ENCODE measurements at regions not wholly inside any gene's neighbourhood (a gene's known extent, or its start where the extent isn't known, plus 50 kb on each side); places are given as distances from the start of the nearest gene placed in this dataset.

DNA sequence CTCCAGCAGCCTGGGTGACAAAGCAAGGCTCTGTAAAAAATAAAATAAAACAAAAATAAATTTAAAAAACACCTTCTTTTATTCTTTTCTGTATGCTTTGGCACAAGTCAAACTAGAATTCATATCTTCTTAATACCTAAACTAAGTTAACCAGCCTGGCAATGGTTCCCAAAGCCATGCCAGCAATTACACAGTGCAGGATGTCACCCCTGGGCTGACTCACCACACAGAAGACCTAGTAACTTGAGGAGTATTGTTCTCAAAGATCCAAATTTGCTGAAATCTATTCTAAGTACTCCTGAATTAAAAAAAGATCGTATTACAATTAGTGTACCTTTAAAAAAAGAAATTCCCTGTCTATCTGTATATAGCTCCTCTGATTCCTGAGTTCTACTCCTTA is 162.7 kb upstream of the SGK1 start (continued):
- TF ChIP-seq, protein P1, sequence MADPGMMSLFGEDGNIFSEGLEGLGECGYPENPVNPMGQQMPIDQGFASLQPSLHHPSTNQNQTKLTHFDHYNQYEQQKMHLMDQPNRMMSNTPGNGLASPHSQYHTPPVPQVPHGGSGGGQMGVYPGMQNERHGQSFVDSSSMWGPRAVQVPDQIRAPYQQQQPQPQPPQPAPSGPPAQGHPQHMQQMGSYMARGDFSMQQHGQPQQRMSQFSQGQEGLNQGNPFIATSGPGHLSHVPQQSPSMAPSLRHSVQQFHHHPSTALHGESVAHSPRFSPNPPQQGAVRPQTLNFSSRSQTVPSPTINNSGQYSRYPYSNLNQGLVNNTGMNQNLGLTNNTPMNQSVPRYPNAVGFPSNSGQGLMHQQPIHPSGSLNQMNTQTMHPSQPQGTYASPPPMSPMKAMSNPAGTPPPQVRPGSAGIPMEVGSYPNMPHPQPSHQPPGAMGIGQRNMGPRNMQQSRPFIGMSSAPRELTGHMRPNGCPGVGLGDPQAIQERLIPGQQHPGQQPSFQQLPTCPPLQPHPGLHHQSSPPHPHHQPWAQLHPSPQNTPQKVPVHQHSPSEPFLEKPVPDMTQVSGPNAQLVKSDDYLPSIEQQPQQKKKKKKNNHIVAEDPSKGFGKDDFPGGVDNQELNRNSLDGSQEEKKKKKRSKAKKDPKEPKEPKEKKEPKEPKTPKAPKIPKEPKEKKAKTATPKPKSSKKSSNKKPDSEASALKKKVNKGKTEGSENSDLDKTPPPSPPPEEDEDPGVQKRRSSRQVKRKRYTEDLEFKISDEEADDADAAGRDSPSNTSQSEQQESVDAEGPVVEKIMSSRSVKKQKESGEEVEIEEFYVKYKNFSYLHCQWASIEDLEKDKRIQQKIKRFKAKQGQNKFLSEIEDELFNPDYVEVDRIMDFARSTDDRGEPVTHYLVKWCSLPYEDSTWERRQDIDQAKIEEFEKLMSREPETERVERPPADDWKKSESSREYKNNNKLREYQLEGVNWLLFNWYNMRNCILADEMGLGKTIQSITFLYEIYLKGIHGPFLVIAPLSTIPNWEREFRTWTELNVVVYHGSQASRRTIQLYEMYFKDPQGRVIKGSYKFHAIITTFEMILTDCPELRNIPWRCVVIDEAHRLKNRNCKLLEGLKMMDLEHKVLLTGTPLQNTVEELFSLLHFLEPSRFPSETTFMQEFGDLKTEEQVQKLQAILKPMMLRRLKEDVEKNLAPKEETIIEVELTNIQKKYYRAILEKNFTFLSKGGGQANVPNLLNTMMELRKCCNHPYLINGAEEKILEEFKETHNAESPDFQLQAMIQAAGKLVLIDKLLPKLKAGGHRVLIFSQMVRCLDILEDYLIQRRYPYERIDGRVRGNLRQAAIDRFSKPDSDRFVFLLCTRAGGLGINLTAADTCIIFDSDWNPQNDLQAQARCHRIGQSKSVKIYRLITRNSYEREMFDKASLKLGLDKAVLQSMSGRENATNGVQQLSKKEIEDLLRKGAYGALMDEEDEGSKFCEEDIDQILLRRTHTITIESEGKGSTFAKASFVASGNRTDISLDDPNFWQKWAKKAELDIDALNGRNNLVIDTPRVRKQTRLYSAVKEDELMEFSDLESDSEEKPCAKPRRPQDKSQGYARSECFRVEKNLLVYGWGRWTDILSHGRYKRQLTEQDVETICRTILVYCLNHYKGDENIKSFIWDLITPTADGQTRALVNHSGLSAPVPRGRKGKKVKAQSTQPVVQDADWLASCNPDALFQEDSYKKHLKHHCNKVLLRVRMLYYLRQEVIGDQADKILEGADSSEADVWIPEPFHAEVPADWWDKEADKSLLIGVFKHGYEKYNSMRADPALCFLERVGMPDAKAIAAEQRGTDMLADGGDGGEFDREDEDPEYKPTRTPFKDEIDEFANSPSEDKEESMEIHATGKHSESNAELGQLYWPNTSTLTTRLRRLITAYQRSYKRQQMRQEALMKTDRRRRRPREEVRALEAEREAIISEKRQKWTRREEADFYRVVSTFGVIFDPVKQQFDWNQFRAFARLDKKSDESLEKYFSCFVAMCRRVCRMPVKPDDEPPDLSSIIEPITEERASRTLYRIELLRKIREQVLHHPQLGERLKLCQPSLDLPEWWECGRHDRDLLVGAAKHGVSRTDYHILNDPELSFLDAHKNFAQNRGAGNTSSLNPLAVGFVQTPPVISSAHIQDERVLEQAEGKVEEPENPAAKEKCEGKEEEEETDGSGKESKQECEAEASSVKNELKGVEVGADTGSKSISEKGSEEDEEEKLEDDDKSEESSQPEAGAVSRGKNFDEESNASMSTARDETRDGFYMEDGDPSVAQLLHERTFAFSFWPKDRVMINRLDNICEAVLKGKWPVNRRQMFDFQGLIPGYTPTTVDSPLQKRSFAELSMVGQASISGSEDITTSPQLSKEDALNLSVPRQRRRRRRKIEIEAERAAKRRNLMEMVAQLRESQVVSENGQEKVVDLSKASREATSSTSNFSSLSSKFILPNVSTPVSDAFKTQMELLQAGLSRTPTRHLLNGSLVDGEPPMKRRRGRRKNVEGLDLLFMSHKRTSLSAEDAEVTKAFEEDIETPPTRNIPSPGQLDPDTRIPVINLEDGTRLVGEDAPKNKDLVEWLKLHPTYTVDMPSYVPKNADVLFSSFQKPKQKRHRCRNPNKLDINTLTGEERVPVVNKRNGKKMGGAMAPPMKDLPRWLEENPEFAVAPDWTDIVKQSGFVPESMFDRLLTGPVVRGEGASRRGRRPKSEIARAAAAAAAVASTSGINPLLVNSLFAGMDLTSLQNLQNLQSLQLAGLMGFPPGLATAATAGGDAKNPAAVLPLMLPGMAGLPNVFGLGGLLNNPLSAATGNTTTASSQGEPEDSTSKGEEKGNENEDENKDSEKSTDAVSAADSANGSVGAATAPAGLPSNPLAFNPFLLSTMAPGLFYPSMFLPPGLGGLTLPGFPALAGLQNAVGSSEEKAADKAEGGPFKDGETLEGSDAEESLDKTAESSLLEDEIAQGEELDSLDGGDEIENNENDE (IDR thresholded peaks at IDR 0.05; ENCODE audit: insufficient replicate concordance, low read length), result no peak
- TF ChIP-seq SAP30 (IDR thresholded peaks at IDR 0.05; ENCODE audit: insufficient read depth, insufficient replicate concordance, low read length) (no peak), FOSL1 (IDR thresholded peaks at IDR 0.05; ENCODE audit: insufficient read depth, low read depth, low read length) (no peak), RBBP5 (IDR thresholded peaks at IDR 0.05; ENCODE audit: borderline replicate concordance, low read depth, low read length) (no peak), EGR1 (IDR thresholded peaks at IDR 0.05; ENCODE audit: borderline replicate concordance, low read depth, low read length) (no peak), SRF (IDR thresholded peaks at IDR 0.05; ENCODE audit: low read depth, low read length) (no peak), JUND (IDR thresholded peaks at IDR 0.05; ENCODE audit: low read length) (no peak), SP1 (IDR thresholded peaks at IDR 0.05; ENCODE audit: low read depth, low read length) (no peak), TAF7 (optimal IDR thresholded peaks at IDR 0.05; ENCODE audit: borderline replicate concordance, low read depth, low read length) (no peak), RFX5 (IDR thresholded peaks at IDR 0.05; ENCODE audit: borderline replicate concordance, low read depth, low read length) (no peak), CHD1 (IDR thresholded peaks at IDR 0.05; ENCODE audit: low read depth, low read length) (no peak), CREB1 (IDR thresholded peaks at IDR 0.05) (no peak), BRCA1 (IDR thresholded peaks at IDR 0.05; ENCODE audit: low read depth, low read length) (no peak), SIRT6 (IDR thresholded peaks at IDR 0.05; ENCODE audit: low read length) (no peak)
